HG02678 (cell line): ENCODE measurements at regions not wholly inside any gene's neighbourhood (a gene's known extent, or its start where the extent isn't known, plus 50 kb on each side); places are given as distances from the start of the nearest gene placed in this dataset.

Experiments
- ATAC-seq: cut with Tn5 transposase; IDR thresholded peaks from one replicate; pipeline ENCODE4 v1.9.1; 2021; ENCODE audit warnings: mild to moderate bottlenecking, moderate library complexity; ENCODE audit not compliant: unreplicated experiment

DNA sequence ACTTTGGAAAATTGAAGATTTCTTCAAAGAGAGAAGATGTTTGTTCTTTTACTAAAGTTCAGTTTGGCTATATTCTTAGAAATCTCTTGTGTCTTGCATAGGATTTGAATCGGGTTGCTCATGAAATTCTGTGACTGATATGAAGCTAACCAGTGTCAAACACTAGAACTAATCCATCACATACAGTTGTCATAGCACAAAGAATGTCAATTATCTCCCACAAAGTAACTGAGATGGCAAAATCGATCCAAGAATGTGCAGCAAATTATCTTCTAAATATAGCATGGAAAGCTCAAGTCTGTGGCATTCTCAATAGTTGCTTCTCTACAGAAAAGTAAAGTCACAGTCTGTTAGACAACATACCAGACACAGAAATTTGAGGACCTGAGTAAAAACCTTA lies 768.1 kb upstream of the LRRN3 start:
- ATAC-seq = no peak

DNA sequence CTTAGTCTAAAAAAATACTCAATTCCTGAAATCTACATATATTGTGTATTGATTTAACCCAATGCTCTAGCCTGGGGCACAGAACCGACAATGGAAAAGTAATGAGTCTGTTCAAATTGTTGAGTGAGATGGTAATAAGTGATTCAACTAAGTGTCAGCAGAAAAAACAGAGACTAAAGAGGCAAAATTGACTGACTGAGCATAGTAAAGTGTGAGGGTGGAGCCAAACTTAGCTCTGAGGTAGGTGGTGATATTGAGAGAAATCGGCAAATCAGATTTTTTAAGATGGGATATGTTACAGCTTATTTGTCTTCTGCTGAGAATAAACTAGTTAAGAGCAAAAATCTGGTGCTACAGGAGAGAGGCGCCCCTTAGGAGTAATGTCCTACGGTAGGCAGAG lies 764.0 kb upstream of the LRRN3 start:
- ATAC-seq = no peak

GRCh38 chr7:110336423-110336822 lies 754.5 kb upstream of the LRRN3 start:
- no peak for ATAC-seq

- ATAC-seq = no peak
These were observed 753.3 kb upstream of the LRRN3 start for GRCh38 chr7:110337646-110338045.

DNA sequence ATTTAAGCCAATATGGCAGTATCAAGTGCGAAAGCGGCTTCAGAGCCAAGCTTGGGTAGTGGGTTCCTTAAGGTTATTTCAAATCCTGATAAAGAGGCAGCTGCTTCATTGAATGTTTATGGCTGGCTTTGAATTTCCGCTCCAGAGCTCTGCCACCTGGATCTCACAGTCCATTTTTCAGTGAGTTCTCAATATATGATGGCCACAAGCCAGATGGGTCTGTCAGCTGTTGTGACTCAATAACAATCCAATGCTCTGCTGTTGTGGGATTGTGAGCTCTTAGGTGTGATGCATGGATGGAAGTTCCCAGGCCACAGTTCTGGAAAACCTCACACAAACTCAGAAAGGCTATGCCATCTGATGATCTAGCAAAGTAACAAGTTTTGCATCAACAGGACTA lies 743.8 kb upstream of the LRRN3 start:
- no peak for ATAC-seq

DNA sequence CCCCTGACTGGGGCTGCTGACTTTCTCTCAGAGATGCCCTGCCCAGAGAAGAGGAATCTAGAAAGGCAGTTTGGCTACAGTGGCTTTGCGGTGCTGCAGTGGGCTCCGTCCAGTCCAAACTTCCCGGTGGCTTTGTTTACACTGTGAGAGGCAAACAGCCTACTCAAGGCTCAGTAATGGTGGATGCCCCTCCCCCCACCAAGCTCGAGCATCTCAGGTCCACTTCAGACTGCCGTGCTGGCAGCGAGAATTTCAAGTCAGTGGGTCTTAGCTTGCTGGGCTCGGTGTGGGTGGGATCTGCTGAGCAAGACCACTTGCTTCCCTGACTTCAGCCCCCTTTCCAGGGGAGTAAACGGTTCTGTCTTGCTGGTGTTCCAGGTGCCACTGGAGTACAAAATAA lies 734.5 kb upstream of the LRRN3 start:
- ATAC-seq = no peak

GRCh38 chr7:110358028-110358427 lies 732.9 kb upstream of the LRRN3 start:
- no peak for ATAC-seq

- no peak for ATAC-seq
These were observed 719.2 kb upstream of the LRRN3 start for GRCh38 chr7:110371709-110372108.

DNA sequence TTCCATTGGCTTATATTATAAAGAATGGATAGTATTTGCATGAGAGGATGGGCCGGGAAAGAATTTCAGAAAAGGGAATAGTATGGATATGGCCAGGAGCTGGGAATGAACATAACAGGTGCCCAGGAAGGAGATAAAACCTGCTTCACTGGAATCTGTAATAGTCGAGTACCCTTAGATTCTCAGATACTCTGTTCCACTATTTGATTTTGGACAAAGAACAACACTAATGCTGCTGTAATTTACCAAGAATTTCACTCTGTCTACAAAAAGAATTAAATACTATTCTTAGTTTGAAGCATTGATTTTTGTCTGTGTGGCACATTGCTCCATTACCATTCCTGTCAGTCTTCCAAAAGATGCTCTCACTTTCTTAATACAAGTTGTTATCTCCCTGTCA lies 718.2 kb upstream of the LRRN3 start:
- ATAC-seq = no peak

- no peak for ATAC-seq
These were observed 717.5 kb upstream of the LRRN3 start for GRCh38 chr7:110373416-110373815.

GRCh38 chr7:110373859-110374258 lies 717.1 kb upstream of the LRRN3 start:
- ATAC-seq = no peak

DNA sequence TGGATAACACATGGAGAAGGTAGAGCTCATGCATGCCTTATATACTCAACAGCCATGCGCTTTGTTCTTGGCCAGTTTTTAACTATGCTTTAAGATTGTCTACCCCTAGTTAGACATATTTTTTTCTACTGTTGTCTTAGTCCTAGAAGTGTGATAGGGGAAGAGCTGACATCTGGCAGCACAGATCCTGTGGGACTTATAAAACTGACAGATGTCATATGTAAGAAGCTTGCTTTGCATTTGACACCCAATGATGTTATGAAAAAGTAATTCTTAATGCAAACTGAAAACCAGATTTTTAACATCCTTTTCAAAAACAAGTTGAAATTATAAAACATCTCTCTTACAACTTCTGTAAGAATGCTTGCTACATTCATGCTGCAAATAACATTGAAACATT lies 715.9 kb upstream of the LRRN3 start:
- ATAC-seq = no peak

- ATAC-seq = no peak
These were observed 708.2 kb upstream of the LRRN3 start for GRCh38 chr7:110382736-110383135.

- ATAC-seq = no peak
These were observed 704.9 kb upstream of the LRRN3 start for GRCh38 chr7:110386006-110386405.

- ATAC-seq = no peak
These were observed 704.0 kb upstream of the LRRN3 start for GRCh38 chr7:110386913-110387312.

- ATAC-seq = no peak
These were observed 703.2 kb upstream of the LRRN3 start for GRCh38 chr7:110387689-110388088.

- no peak for ATAC-seq
These were observed 702.5 kb upstream of the LRRN3 start for GRCh38 chr7:110388457-110388856.

- ATAC-seq = no peak
These were observed 694.9 kb upstream of the LRRN3 start for GRCh38 chr7:110396021-110396420.

DNA sequence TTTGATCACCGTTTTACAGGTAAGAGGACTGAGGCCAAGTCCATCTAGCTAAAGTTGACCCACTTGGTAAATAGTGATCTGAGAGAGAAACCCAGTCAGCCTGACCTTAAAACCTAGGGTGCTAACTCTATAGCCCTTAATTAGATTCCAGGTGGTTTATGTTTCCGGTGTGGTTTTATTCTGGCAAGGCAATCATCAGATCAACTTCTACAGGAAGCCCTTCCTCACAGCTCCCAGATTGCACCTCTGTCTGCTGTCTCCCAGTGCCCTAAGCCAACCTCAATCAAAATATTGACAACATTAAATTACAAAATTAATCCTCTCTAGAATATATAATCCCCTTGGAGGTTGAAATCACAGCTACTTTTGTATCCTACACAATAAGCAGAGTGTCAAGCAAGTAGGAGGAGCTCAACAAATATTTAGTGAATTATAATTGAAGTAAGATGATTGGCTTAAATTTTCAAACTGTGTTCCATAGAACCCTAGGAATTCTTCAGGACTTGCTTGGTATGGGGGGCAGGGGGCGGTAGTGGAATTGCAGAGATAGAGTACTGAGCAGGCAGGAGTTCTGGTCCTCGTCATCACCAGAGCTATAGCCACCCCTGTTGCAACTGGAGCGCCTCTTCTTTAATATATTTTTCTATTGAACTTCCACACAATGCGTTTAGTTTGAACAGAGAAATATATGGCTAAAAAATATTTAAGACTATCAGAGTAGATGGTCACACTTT lies 692.8 kb upstream of the LRRN3 start:
- no peak for ATAC-seq

- ATAC-seq = no peak
These were observed 691.5 kb upstream of the LRRN3 start for GRCh38 chr7:110399421-110399820.

DNA sequence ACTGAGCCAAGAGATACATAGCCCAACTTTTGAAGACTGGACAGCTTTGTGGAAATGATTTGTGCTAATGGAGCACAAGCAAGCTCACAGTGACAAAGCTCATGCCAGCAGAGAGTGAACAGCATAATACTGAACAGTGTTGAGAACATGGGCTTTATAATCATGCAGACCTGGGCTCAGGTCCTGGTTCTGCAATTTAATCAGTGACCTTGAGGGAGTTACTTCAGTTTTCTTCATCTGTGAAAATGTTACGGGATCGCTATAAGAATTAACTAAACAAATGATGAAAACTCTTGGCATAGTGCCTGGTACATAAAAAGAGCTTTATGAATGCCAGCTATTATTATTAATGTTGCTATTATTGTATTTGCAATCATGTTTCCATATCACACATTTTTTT lies 690.5 kb upstream of the LRRN3 start:
- ATAC-seq = no peak

DNA sequence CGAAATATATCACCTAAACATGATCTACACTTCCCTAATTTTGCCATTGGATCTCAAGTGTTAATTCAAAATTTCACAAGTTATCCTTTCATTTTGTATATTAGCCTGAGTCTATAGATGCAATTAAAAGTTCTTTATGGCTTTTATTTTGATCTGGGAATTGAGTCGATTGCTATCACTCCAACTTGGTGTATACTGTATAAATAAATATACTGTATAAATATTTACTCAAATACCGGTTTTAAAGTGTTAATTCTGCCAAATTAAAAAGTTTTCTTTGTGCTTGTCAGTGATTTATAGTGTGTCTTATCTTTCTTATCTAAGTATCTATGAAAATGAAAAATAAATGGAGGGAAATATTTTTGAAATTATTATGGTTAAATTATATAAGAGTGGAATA lies 683.7 kb upstream of the LRRN3 start:
- no peak for ATAC-seq

- ATAC-seq = no peak
These were observed 683.2 kb upstream of the LRRN3 start for GRCh38 chr7:110407706-110408105.
